ENCODE measurements at regions not wholly inside any gene's neighbourhood (a gene's known extent, or its start where the extent isn't known, plus 50 kb on each side); places are given as distances from the start of the nearest gene placed in this dataset.

DNA sequence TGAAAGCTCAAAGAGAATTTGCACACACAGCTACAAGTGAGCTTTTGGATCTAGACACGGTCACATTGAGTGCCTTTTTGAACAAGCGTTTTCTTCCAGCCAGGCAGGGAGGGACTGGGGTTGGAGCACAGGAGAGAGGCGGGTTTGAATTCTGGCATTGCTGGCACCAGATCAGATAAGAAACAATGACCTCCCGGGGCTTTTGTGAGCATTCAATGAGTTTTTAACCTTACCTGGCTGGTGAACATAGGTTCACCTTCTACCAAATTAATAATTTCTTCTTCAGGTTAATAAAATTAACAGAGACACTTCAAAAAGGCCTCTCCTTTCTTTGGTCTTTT lies 312.9 kb upstream of the MSX2 start:
- TF ChIP-seq, protein P1, sequence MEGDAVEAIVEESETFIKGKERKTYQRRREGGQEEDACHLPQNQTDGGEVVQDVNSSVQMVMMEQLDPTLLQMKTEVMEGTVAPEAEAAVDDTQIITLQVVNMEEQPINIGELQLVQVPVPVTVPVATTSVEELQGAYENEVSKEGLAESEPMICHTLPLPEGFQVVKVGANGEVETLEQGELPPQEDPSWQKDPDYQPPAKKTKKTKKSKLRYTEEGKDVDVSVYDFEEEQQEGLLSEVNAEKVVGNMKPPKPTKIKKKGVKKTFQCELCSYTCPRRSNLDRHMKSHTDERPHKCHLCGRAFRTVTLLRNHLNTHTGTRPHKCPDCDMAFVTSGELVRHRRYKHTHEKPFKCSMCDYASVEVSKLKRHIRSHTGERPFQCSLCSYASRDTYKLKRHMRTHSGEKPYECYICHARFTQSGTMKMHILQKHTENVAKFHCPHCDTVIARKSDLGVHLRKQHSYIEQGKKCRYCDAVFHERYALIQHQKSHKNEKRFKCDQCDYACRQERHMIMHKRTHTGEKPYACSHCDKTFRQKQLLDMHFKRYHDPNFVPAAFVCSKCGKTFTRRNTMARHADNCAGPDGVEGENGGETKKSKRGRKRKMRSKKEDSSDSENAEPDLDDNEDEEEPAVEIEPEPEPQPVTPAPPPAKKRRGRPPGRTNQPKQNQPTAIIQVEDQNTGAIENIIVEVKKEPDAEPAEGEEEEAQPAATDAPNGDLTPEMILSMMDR (conservative IDR thresholded peaks at IDR 0.05 in 1 of 2, IDR thresholded peaks at IDR 0.05 in 1 of 2; ENCODE audit: extremely low read depth in 1 of 2, insufficient read depth in 1 of 2, low read depth in 1 of 2, low read length in 2 of 2): no peak
- no peak for TF ChIP-seq EZH2 (IDR thresholded peaks at IDR 0.05; ENCODE audit: borderline replicate concordance, low read length)

Data from mammary epithelial cell (primary cell).